GM12891 (cell line): ENCODE measurements at regions not wholly inside any gene's neighbourhood (a gene's known extent, or its start where the extent isn't known, plus 50 kb on each side); places are given as distances from the start of the nearest gene placed in this dataset.

Experiments used
- PAX5 ChIP-seq: IDR thresholded peaks from 2 replicates; pipeline ENCODE4 v1.6.1; 2011; ENCODE audit warnings: low read length, moderate library complexity, mild to moderate bottlenecking; ENCODE audit not compliant: insufficient read depth, severe bottlenecking
- POLR2A ChIP-seq: IDR thresholded peaks from 2 replicates; pipeline ENCODE4 v1.6.1; 2011; ENCODE audit warnings: low read depth, low read length, control low read depth
- POLR2AphosphoS5 ChIP-seq: IDR thresholded peaks from 2 replicates; pipeline ENCODE4 v1.6.1; 2011; ENCODE audit warnings: low read depth, low read length, control low read depth
- POU2F2 ChIP-seq: IDR thresholded peaks from 2 replicates; pipeline ENCODE4 v1.6.1; 2011; ENCODE audit warnings: low read depth, mild to moderate bottlenecking, control low read depth, low read length, moderate library complexity
- SPI1 ChIP-seq: IDR thresholded peaks from 2 replicates; pipeline ENCODE4 v1.6.1; 2011; ENCODE audit warnings: low read depth, low read length, control low read depth
- TAF1 ChIP-seq: IDR thresholded peaks from 2 replicates; pipeline ENCODE4 v1.6.1; 2011; ENCODE audit warnings: low read depth, low read length, control low read depth

DNA sequence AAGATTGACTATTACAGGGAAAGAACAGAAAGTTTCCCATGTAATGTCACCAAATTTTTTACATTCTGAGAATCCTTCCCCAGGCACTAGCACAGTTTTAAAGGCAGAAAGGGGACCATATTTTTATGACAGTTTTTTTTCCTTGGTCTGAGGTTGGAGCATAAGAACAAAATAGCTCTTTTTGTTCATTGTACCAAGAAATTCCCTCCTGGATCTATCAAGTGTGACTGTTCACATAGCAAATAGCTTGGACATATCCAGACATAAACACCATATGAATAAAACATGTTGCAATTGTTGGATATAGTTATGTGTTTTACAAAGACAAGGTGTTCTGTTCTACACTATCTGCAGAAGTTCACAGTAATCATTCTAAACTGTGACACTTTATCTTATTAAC is 182.4 kb upstream of the ADGRL2 start:
- TF ChIP-seq POLR2A (no peak), TAF1 (no peak), SPI1 (no peak), POLR2AphosphoS5 (no peak), PAX5 (no peak), POU2F2 (no peak)
